GM12892 (cell line): ENCODE measurements at regions not wholly inside any gene's neighbourhood (a gene's known extent, or its start where the extent isn't known, plus 50 kb on each side); places are given as distances from the start of the nearest gene placed in this dataset.
"Not testable (repeated sequence)": the region's sequence is repeated elsewhere in the genome, so short reads cannot be mapped to it uniquely, and the experiment has no call there.

Source experiments
- DNase-seq: peaks from one replicate; pipeline ENCODE4 v3.0.0; 2011; ENCODE audit not compliant: insufficient read length
- FAIRE-seq: peaks from 2 replicates; lab custom pipeline; 2011; peaks lifted over from hg19 to GRCh38; lab: Jason Lieb, UNC
- POLR2A ChIP-seq: IDR thresholded peaks from 2 replicates; pipeline ENCODE4 v1.6.1; 2011; ENCODE audit warnings: low read depth, low read length, control low read depth
- POLR2AphosphoS5 ChIP-seq: IDR thresholded peaks from 2 replicates; pipeline ENCODE4 v1.6.1; 2011; ENCODE audit warnings: low read depth, low read length, control low read depth
- TAF1 ChIP-seq: IDR thresholded peaks from 2 replicates; pipeline ENCODE4 v1.6.1; 2011; ENCODE audit warnings: low read depth, mild to moderate bottlenecking, control low read depth, low read length, borderline replicate concordance

GRCh38 chr12:86613311-86613710, 357.1 kb upstream of the MGAT4C start:
- TF ChIP-seq POLR2A, result no peak
- no peak for TF ChIP-seq TAF1
- TF ChIP-seq POLR2AphosphoS5, result no peak
- DNase-seq (no peak), FAIRE-seq (no peak)

GRCh38 chr12:86608638-86609037, 352.4 kb upstream of the MGAT4C start:
- DNase-seq (no peak), FAIRE-seq (no peak)
- TF ChIP-seq POLR2AphosphoS5, result no peak
- TF ChIP-seq POLR2A, result no peak
- TF ChIP-seq TAF1, result no peak

GRCh38 chr12:86601550-86602308, 345.5 kb upstream of the MGAT4C start:
- TF ChIP-seq POLR2AphosphoS5, result no peak
- no peak for TF ChIP-seq TAF1
- TF ChIP-seq POLR2A, result no peak
- DNase-seq, result no peak
- FAIRE-seq, result no peak

- DNase-seq, result no peak
- FAIRE-seq, result no peak
- TF ChIP-seq POLR2A (no peak), POLR2AphosphoS5 (no peak), TAF1 (no peak)
Measured at GRCh38 chr12:86600664-86601231, 344.6 kb upstream of the MGAT4C start.

- DNase-seq, result no peak
- no peak for FAIRE-seq
- TF ChIP-seq TAF1, result no peak
- no peak for TF ChIP-seq POLR2AphosphoS5
- no peak for TF ChIP-seq POLR2A
Measured at GRCh38 chr12:86597431-86597830, 341.2 kb upstream of the MGAT4C start.

GRCh38 chr12:86590296-86590695, 334.1 kb upstream of the MGAT4C start:
- DNase-seq, result no peak
- no peak for FAIRE-seq
- no peak for TF ChIP-seq TAF1
- TF ChIP-seq POLR2AphosphoS5, result no peak
- no peak for TF ChIP-seq POLR2A

- TF ChIP-seq POLR2A, result no peak
- no peak for TF ChIP-seq POLR2AphosphoS5
- TF ChIP-seq TAF1, result no peak
- DNase-seq (no peak), FAIRE-seq (no peak)
Measured at GRCh38 chr12:86574143-86574542, 318.0 kb upstream of the MGAT4C start.

GRCh38 chr12:86572455-86572854, 316.3 kb upstream of the MGAT4C start:
- no peak for TF ChIP-seq POLR2A
- no peak for TF ChIP-seq POLR2AphosphoS5
- no peak for TF ChIP-seq TAF1
- no peak for DNase-seq

GRCh38 chr12:86565038-86565437, 308.8 kb upstream of the MGAT4C start:
- TF ChIP-seq POLR2AphosphoS5 (no peak), TAF1 (no peak)
- FAIRE-seq (no peak), DNase-seq (no peak)

More at GRCh38 chr12:86572455-86572854, 316.3 kb upstream of the MGAT4C start:
- no peak for FAIRE-seq

- not testable (repeated sequence) for DNase-seq, FAIRE-seq
Measured at GRCh38 chr12:86555491-86555890, 299.3 kb upstream of the MGAT4C start.

- TF ChIP-seq POLR2AphosphoS5 (no peak), TAF1 (no peak), POLR2A (no peak)
- no peak for DNase-seq
- no peak for FAIRE-seq
Measured at GRCh38 chr12:86551146-86551571, 295.0 kb upstream of the MGAT4C start.

GRCh38 chr12:86550218-86551145, 294.3 kb upstream of the MGAT4C start:
- no peak for TF ChIP-seq POLR2AphosphoS5
- TF ChIP-seq POLR2A, result no peak
- no peak for TF ChIP-seq TAF1
- DNase-seq, result no peak
- FAIRE-seq, result no peak

GRCh38 chr12:86543716-86544115, 287.5 kb upstream of the MGAT4C start:
- FAIRE-seq (no peak), DNase-seq (no peak)
- TF ChIP-seq POLR2A (no peak), TAF1 (no peak), POLR2AphosphoS5 (no peak)
